ENCODE measurements at regions not wholly inside any gene's neighbourhood (a gene's known extent, or its start where the extent isn't known, plus 50 kb on each side); places are given as distances from the start of the nearest gene placed in this dataset.
A peak's percentile ranks its signal among the peaks of the same experiment; 100 is the strongest.

GRCh38 chr5:91977579-91977978, 594.5 kb upstream of the ARRDC3 start:
- no peak overlapping the region for H3K4me3 ChIP-seq (ENCODE audit: low read length in 2 of 2)

DNA sequence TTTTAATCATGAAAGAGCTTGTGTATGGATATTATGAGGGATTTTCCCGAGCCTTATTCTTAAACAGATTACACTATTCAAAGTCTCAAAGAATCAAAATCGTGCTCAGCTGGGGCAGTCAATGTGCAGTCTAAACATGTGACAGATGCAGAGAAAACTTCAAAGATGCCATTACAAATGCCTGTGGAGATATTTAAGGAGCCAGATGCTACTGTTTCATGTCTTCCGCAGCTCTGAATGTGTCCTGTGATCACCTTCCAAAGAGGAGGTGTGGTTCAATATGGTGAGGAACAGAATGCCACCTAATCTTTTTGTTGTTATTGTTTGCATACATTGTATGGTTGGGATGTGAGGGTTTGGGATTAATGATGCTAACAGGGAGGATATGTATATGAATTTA, 593.3 kb upstream of the ARRDC3 start:
- Histone ChIP-seq H3K4me3 (ENCODE audit: low read length in 2 of 2) (no peak overlapping the region), H3K27me3 (ENCODE audit: control insufficient read depth in 2 of 2, insufficient read depth in 1 of 2, low read length in 1 of 2) (no peaks in the 10 kb centered on the region), H3K9me3 (ENCODE audit: control insufficient read depth in 2 of 2, insufficient read depth in 1 of 2, low read length in 1 of 2) (no peaks in the 10 kb centered on the region), H3K36me3 (ENCODE audit: control insufficient read depth in 2 of 2, insufficient read depth in 2 of 2, low read length in 1 of 2) (no peaks in the 10 kb centered on the region), H3K27ac (ENCODE audit: low read depth in 1 of 2, low read length in 1 of 2) (no peak overlapping the region), H3K4me1 (ENCODE audit: control insufficient read depth in 2 of 2, insufficient read depth in 2 of 2, low read length in 2 of 2) (no peaks in the 10 kb centered on the region)
- no peak for DNase-seq (ENCODE audit: low read depth in 6 of 9, low spot score in 9 of 9)
- 87% methylated on average over 3 of the region's 3 CpGs for WGBS

More at GRCh38 chr5:91977579-91977978, 594.5 kb upstream of the ARRDC3 start:
- no peaks in the 10 kb centered on the region for H3K4me1 ChIP-seq (ENCODE audit: control insufficient read depth in 2 of 2, insufficient read depth in 2 of 2, low read length in 2 of 2)
- H3K9me3 ChIP-seq (ENCODE audit: control insufficient read depth in 2 of 2, insufficient read depth in 1 of 2, low read length in 1 of 2), result no peaks in the 10 kb centered on the region
- H3K27me3 ChIP-seq (ENCODE audit: control insufficient read depth in 2 of 2, insufficient read depth in 1 of 2, low read length in 1 of 2), result no peaks in the 10 kb centered on the region
- H3K36me3 ChIP-seq (ENCODE audit: control insufficient read depth in 2 of 2, insufficient read depth in 2 of 2, low read length in 1 of 2), result no peaks in the 10 kb centered on the region
- no peak for DNase-seq (ENCODE audit: low read depth in 6 of 9, low spot score in 9 of 9)
- no peak overlapping the region for H3K27ac ChIP-seq (ENCODE audit: low read depth in 1 of 2, low read length in 1 of 2)

GRCh38 chr5:91963166-91963565, 580.0 kb upstream of the ARRDC3 start:
- no peak for DNase-seq (ENCODE audit: low read depth in 6 of 9, low spot score in 9 of 9)
- H3K9me3 ChIP-seq (ENCODE audit: control insufficient read depth in 2 of 2, insufficient read depth in 1 of 2, low read length in 1 of 2), result no peaks in the 10 kb centered on the region
- no peaks in the 10 kb centered on the region for H3K27me3 ChIP-seq (ENCODE audit: control insufficient read depth in 2 of 2, insufficient read depth in 1 of 2, low read length in 1 of 2)
- no peak overlapping the region for H3K4me3 ChIP-seq (ENCODE audit: low read length in 2 of 2)
- H3K27ac ChIP-seq (ENCODE audit: low read depth in 1 of 2, low read length in 1 of 2), result no peak overlapping the region
- whole genome bisulfite sequencing, result 97% methylated on average over 1 of the region's 1 CpG
- no peaks in the 10 kb centered on the region for H3K4me1 ChIP-seq (ENCODE audit: control insufficient read depth in 2 of 2, insufficient read depth in 2 of 2, low read length in 2 of 2)
- H3K36me3 ChIP-seq (ENCODE audit: control insufficient read depth in 2 of 2, insufficient read depth in 2 of 2, low read length in 1 of 2), result no peaks in the 10 kb centered on the region

GRCh38 chr5:91957666-91958065, 574.5 kb upstream of the ARRDC3 start:
- Histone ChIP-seq H3K36me3 (ENCODE audit: control insufficient read depth in 2 of 2, insufficient read depth in 2 of 2, low read length in 1 of 2) (no peaks in the 10 kb centered on the region), H3K4me3 (ENCODE audit: low read length in 2 of 2) (no peak overlapping the region), H3K27ac (ENCODE audit: low read depth in 1 of 2, low read length in 1 of 2) (no peak overlapping the region), H3K4me1 (ENCODE audit: control insufficient read depth in 2 of 2, insufficient read depth in 2 of 2, low read length in 2 of 2) (no peaks in the 10 kb centered on the region), H3K27me3 (ENCODE audit: control insufficient read depth in 2 of 2, insufficient read depth in 1 of 2, low read length in 1 of 2) (no peaks in the 10 kb centered on the region), H3K9me3 (ENCODE audit: control insufficient read depth in 2 of 2, insufficient read depth in 1 of 2, low read length in 1 of 2) (no peaks in the 10 kb centered on the region)
- 96% methylated on average over 1 of the region's 1 CpG for WGBS
- no peak for DNase-seq (ENCODE audit: low read depth in 6 of 9, low spot score in 9 of 9)

DNA sequence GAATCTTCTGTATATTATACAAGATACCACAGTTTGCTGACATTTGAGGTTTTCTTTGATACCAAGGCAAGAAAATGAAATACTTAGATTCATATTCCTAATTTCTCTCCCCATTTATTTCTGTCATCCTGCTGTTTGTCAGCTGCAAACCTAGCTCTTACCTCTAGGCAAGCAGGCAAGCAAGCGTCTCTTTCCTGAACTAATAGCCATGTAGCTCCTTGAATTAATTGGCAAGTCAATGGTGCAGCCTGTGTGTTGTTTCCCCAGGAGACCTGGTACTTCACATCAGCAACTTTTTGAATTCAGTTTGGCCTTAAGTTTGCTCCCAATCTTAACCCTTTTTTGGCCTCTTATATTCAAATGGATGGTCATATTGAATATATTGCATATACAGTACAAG, 573.6 kb upstream of the ARRDC3 start:
- no peak for DNase-seq (ENCODE audit: low read depth in 6 of 9, low spot score in 9 of 9)
- Histone ChIP-seq H3K9me3 (ENCODE audit: control insufficient read depth in 2 of 2, insufficient read depth in 1 of 2, low read length in 1 of 2) (no peaks in the 10 kb centered on the region), H3K36me3 (ENCODE audit: control insufficient read depth in 2 of 2, insufficient read depth in 2 of 2, low read length in 1 of 2) (no peaks in the 10 kb centered on the region), H3K27me3 (ENCODE audit: control insufficient read depth in 2 of 2, insufficient read depth in 1 of 2, low read length in 1 of 2) (no peaks in the 10 kb centered on the region), H3K27ac (ENCODE audit: low read depth in 1 of 2, low read length in 1 of 2) (no peak overlapping the region), H3K4me1 (ENCODE audit: control insufficient read depth in 2 of 2, insufficient read depth in 2 of 2, low read length in 2 of 2) (no peaks in the 10 kb centered on the region), H3K4me3 (ENCODE audit: low read length in 2 of 2) (no peak overlapping the region)
- 82% methylated on average over 1 of the region's 1 CpG for WGBS

DNA sequence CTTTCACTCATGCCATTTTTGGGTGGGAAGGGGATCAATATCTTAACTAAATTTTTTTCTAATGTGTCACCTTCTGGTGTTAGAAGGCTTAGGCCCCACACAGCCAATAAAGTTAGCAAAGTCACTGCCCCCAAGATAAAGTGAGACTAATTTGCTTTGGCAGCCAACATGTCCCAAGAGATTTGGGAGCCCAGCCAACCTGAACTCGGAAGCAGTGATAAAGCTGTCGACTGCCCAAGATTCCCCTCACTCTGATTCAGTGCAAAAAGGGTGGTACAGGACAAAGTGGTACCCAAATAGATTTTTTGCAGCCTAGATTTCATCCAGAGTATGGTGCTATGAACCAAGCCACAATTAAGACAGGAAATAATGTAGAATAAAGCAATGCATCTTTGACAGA, 572.5 kb upstream of the ARRDC3 start:
- Histone ChIP-seq H3K27ac (ENCODE audit: low read depth in 1 of 2, low read length in 1 of 2) (no peak overlapping the region), H3K4me1 (ENCODE audit: control insufficient read depth in 2 of 2, insufficient read depth in 2 of 2, low read length in 2 of 2) (no peaks in the 10 kb centered on the region), H3K27me3 (ENCODE audit: control insufficient read depth in 2 of 2, insufficient read depth in 1 of 2, low read length in 1 of 2) (no peaks in the 10 kb centered on the region), H3K9me3 (ENCODE audit: control insufficient read depth in 2 of 2, insufficient read depth in 1 of 2, low read length in 1 of 2) (no peaks in the 10 kb centered on the region), H3K36me3 (ENCODE audit: control insufficient read depth in 2 of 2, insufficient read depth in 2 of 2, low read length in 1 of 2) (no peaks in the 10 kb centered on the region), H3K4me3 (ENCODE audit: low read length in 2 of 2) (no peak overlapping the region)
- WGBS, result 65% methylated on average over 2 of the region's 2 CpGs
- no peak for DNase-seq (ENCODE audit: low read depth in 6 of 9, low spot score in 9 of 9)

DNA sequence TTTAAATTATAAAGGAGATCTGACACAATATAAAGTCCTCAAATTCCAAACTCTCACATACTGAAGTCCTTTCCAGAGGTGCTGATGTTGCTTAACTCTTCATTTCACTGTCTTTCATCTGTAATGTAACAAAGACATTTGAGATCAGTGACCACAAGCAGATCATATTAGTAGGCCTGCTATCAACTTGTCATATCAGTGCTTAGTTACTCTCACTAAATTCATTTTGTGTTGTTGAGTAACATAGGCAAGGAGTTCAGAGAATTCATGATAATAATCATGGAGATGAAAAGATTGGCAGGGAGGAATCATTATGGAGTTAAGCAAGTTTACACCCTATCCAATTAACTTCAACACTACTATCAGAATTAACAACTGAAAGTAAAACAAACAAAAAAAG, 571.0 kb upstream of the ARRDC3 start:
- Histone ChIP-seq H3K9me3 (ENCODE audit: control insufficient read depth in 2 of 2, insufficient read depth in 1 of 2, low read length in 1 of 2) (no peaks in the 10 kb centered on the region), H3K36me3 (ENCODE audit: control insufficient read depth in 2 of 2, insufficient read depth in 2 of 2, low read length in 1 of 2) (no peaks in the 10 kb centered on the region), H3K27me3 (ENCODE audit: control insufficient read depth in 2 of 2, insufficient read depth in 1 of 2, low read length in 1 of 2) (no peaks in the 10 kb centered on the region), H3K4me3 (ENCODE audit: low read length in 2 of 2) (no peak overlapping the region), H3K27ac (ENCODE audit: low read depth in 1 of 2, low read length in 1 of 2) (no peak overlapping the region), H3K4me1 (ENCODE audit: control insufficient read depth in 2 of 2, insufficient read depth in 2 of 2, low read length in 2 of 2) (no peaks in the 10 kb centered on the region)
- DNase-seq (ENCODE audit: low read depth in 6 of 9, low spot score in 9 of 9), result no peak

GRCh38 chr5:91950328-91950727, 567.2 kb upstream of the ARRDC3 start:
- 89% methylated on average over 2 of the region's 2 CpGs for WGBS
- Histone ChIP-seq H3K4me3 (ENCODE audit: low read length in 2 of 2) (no peak overlapping the region), H3K36me3 (ENCODE audit: control insufficient read depth in 2 of 2, insufficient read depth in 2 of 2, low read length in 1 of 2) (no peaks in the 10 kb centered on the region), H3K9me3 (ENCODE audit: control insufficient read depth in 2 of 2, insufficient read depth in 1 of 2, low read length in 1 of 2) (no peaks in the 10 kb centered on the region), H3K4me1 (ENCODE audit: control insufficient read depth in 2 of 2, insufficient read depth in 2 of 2, low read length in 2 of 2) (no peaks in the 10 kb centered on the region), H3K27me3 (ENCODE audit: control insufficient read depth in 2 of 2, insufficient read depth in 1 of 2, low read length in 1 of 2) (no peaks in the 10 kb centered on the region), H3K27ac (ENCODE audit: low read depth in 1 of 2, low read length in 1 of 2) (no peak overlapping the region)
- no peak for DNase-seq (ENCODE audit: low read depth in 6 of 9, low spot score in 9 of 9)

- peak in 1 of 9 donors; percentile 18 for DNase-seq (ENCODE audit: low read depth in 6 of 9, low spot score in 9 of 9)
- no peak overlapping the region for H3K4me3 ChIP-seq (ENCODE audit: low read length in 2 of 2)
- no peaks in the 10 kb centered on the region for H3K9me3 ChIP-seq (ENCODE audit: control insufficient read depth in 2 of 2, insufficient read depth in 1 of 2, low read length in 1 of 2)
- WGBS, result 35% methylated on average over 4 of the region's 4 CpGs
- no peaks in the 10 kb centered on the region for H3K27me3 ChIP-seq (ENCODE audit: control insufficient read depth in 2 of 2, insufficient read depth in 1 of 2, low read length in 1 of 2)
- no peaks in the 10 kb centered on the region for H3K4me1 ChIP-seq (ENCODE audit: control insufficient read depth in 2 of 2, insufficient read depth in 2 of 2, low read length in 2 of 2)
- no peaks in the 10 kb centered on the region for H3K36me3 ChIP-seq (ENCODE audit: control insufficient read depth in 2 of 2, insufficient read depth in 2 of 2, low read length in 1 of 2)
- H3K27ac ChIP-seq (ENCODE audit: low read depth in 1 of 2, low read length in 1 of 2), result no peak overlapping the region
These were observed 563.8 kb upstream of the ARRDC3 start for GRCh38 chr5:91946870-91947269.

GRCh38 chr5:91941588-91941987, 558.5 kb upstream of the ARRDC3 start:
- Histone ChIP-seq H3K9me3 (ENCODE audit: control insufficient read depth in 2 of 2, insufficient read depth in 1 of 2, low read length in 1 of 2) (no peaks in the 10 kb centered on the region), H3K4me3 (ENCODE audit: low read length in 2 of 2) (no peak overlapping the region), H3K36me3 (ENCODE audit: control insufficient read depth in 2 of 2, insufficient read depth in 2 of 2, low read length in 1 of 2) (no peaks in the 10 kb centered on the region), H3K4me1 (ENCODE audit: control insufficient read depth in 2 of 2, insufficient read depth in 2 of 2, low read length in 2 of 2) (no peaks in the 10 kb centered on the region), H3K27ac (ENCODE audit: low read depth in 1 of 2, low read length in 1 of 2) (no peak overlapping the region), H3K27me3 (ENCODE audit: control insufficient read depth in 2 of 2, insufficient read depth in 1 of 2, low read length in 1 of 2) (no peaks in the 10 kb centered on the region)
- 30% methylated on average over 1 of the region's 1 CpG for WGBS
- DNase-seq (ENCODE audit: low read depth in 6 of 9, low spot score in 9 of 9), result no peak
